ENCODE measurements at regions not wholly inside any gene's neighbourhood (a gene's known extent, or its start where the extent isn't known, plus 50 kb on each side); places are given as distances from the start of the nearest gene placed in this dataset.
"Not testable (repeated sequence)": the region's sequence is repeated elsewhere in the genome, so short reads cannot be mapped to it uniquely, and the experiment has no call there.

DNA sequence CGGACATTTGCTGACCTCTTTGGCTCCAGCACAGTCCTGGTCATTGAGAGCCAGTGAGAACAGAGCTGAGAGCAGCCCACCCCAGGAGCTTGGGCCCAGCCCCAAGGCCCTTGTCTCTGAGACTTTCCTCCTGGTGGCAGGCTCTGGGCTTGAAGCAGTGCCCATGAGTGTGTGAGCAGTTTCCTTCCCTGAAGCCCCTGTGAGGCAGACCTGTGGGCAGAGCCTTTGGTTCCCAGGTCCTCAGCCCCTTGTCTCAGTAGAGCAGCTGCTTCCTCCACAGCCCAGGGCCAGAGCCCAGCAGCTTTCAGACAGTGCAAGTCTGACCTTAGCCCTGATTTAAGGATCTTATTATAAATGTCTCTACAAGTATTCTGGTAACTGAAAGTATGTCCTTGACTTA lies 1185.0 kb downstream of the RPIA start:
- DNase-seq: not testable (repeated sequence)

DNA sequence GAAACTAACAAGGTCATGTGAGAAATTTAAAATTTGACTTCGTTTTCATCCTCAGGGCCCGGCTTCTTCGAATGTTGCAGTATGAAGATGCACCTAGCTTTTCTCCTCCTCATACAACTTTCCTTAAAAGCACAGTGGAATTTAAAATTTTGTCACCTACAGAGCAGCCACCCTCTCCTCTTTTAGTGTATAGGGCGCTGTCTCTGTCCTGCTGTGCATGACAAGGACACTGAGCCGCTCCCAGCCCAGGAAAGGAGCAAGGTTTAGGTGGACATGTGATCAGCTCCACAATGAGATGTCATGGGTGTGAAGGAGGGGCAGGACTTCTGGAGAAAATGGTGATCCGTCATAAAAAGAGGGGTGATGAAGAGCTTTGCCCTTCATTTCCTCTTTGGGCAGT lies 1185.4 kb downstream of the RPIA start:
- DNase-seq: not testable (repeated sequence)

GRCh38 chr2:89882880-89883279 lies 1191.4 kb downstream of the RPIA start:
- DNase-seq: not testable (repeated sequence)

DNA sequence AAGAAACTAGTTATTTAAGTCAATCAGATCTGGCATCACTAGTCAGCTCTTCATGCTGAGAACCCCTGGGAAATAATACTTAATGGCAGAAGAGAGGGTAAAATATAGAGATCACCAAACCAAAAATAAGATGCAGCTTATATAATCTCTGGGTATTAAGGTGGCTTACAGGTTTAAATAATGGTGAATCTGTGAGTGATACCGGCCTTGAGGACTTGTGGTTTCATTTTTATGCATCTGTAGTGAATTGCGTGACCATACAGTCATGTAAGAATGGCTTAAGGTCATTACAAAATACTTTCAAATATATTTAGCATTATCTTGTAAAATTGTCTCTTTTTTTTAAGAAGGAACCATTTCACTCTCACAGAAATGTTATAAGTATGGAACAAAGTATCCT lies 1192.2 kb downstream of the RPIA start:
- DNase-seq: not testable (repeated sequence)

DNA sequence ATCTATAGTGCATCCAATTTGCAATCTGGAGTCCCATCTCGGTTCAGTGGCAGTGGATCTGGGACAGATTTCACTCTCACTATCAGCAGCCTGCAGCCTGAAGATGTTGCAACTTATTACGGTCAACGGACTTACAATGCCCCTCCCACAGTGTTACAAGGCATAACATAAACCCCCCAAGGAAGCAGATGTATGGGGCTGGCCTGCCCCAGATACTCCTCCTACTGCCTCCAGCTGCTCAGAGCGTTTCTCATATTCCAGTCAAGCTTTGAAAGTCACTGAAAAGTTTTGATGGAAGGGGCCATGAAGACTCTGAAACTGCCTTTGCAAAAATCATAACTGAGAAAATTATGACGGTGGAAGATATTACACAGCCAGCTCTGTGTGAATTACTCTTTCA lies 1193.6 kb downstream of the RPIA start:
- not testable (repeated sequence) for DNase-seq

GRCh38 chr2:89888693-89889092 lies 1197.2 kb downstream of the RPIA start:
- not testable (repeated sequence) for DNase-seq

DNA sequence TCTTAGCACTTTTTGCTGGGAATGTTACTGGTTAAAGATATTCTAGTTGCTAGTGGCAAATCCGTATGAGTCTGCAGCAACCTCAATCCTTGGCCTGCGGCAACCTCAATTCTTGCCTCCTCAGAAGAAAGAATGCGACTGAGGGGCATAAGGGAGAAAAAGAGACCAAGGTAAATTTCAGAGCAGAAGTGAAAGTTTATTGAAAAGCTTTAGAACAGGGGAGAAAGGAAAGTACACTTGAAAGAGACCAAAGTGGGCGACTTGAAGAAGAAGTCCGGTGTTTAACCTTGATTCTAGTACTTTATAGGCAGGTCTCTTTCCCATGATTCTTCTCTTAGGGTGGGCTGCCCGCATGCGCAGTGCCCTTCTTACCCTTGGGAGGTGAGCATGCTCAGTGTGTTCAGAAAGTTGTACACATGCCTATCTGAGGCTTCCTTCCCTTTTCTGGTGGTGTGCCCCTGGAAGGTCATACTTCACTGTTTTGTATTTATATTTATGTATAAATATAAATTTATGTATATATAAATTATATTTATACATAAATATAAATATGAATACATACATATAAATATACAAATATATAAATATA lies 1198.8 kb downstream of the RPIA start:
- DNase-seq: not testable (repeated sequence)

GRCh38 chr2:89894988-89895387 lies 1203.5 kb downstream of the RPIA start:
- not testable (repeated sequence) for DNase-seq

DNA sequence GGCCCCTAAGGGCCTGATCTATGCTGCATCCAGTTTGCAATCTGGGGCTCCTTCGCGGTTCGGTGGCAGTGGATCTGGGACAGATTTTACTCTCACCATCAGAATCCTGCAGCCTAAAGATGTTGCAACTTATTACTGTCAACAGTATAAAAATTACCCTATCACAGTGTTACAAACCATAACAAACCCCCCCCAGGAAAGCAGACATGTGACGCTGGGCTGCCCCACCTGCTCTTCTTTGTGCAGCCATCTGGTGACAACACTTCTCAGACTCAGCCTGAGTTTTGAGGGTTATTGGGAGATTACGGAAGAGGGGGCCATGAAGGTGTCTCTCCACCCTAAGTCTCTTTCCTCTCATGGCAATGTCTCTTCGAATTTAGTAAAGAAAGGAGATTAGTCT lies 1204.2 kb downstream of the RPIA start:
- DNase-seq: not testable (repeated sequence)

- not testable (repeated sequence) for DNase-seq
Measured at GRCh38 chr2:89927018-89927417, 1235.5 kb downstream of the RPIA start.

GRCh38 chr2:89935436-89935835 lies 1244.0 kb downstream of the RPIA start:
- not testable (repeated sequence) for DNase-seq

GRCh38 chr2:89936011-89936410 lies 1244.5 kb downstream of the RPIA start:
- DNase-seq: peak; percentile 12

- DNase-seq: not testable (repeated sequence)
Measured at GRCh38 chr2:89936559-89936958, 1245.1 kb downstream of the RPIA start.

- not testable (repeated sequence) for DNase-seq
Measured at GRCh38 chr2:89938756-89939155, 1247.3 kb downstream of the RPIA start.

DNA sequence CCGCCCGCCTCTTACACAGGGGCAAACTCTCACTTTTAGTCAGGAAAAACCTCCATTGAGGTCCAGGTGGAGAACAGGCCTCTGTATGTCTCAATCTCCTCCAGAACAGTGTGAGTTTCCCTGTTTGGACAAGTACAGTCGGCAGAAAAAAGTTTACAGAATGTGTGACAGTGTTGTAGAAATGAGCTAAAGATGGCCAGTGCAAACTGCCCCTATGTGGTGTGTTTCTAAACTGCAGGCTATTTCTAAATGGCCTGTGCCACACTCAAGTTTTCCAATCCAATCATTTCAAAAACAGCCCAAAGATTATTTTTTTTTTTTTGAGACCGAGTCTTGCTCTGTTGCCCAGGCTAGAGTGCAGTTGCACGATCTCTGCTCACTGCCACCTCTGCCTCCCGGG lies 1252.8 kb downstream of the RPIA start:
- DNase-seq: not testable (repeated sequence)

GRCh38 chr2:89945004-89945616 lies 1253.6 kb downstream of the RPIA start:
- not testable (repeated sequence) for DNase-seq

- not testable (repeated sequence) for DNase-seq
Measured at GRCh38 chr2:89947208-89947815, 1255.8 kb downstream of the RPIA start.

GRCh38 chr2:89948102-89948501 lies 1256.6 kb downstream of the RPIA start:
- not testable (repeated sequence) for DNase-seq

GRCh38 chr2:89950807-89951206 lies 1259.3 kb downstream of the RPIA start:
- DNase-seq: not testable (repeated sequence)

GRCh38 chr2:89957236-89957635 lies 1265.8 kb downstream of the RPIA start:
- peak; percentile 41 for DNase-seq

DNA sequence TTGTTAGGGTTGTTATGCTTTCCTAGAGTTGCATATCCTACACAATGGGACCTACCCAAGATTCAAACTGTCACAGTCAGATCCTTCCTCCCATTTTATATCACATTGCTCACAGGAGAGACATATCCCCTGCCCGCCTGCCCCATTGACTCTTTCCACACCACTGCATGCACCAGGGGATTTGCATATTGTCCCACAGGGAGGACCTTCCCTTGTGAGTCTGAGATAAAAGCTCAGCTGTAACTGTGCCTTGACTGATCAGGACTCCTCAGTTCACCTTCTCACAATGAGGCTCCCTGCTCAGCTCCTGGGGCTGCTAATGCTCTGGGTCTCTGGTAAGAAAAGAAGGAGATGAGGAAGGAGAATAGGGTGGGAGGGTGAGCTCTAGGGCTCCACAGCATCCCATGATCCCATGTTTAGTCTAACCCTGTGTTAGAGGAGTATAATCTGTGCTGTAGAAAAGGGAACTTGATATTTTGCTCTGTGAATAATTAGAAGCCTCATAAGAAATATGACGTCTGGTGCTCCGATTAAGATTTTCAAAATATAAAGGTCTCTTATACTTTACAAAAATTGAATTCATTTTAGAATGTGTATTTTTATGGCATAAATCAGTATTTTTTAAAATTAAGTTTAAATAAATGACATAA lies 1268.4 kb downstream of the RPIA start:
- not testable (repeated sequence) for DNase-seq

DNA sequence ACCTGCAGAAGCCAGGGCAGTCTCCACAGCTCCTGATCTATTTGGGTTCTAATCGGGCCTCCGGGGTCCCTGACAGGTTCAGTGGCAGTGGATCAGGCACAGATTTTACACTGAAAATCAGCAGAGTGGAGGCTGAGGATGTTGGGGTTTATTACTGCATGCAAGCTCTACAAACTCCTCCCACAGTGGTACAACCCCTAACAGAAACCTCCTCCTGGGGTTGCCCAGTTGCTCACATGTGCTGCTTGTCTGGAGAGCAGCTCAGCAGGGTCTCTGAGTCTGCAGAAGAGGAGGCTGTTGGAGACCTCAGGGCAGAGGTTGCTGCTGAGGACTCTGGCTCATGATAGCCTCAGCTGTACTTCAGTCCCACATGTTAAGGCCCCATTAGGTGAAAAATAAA lies 1269.1 kb downstream of the RPIA start:
- DNase-seq: not testable (repeated sequence)

GRCh38 chr2:89968567-89968966 lies 1277.1 kb downstream of the RPIA start:
- DNase-seq: not testable (repeated sequence)

GRCh38 chr2:89969190-89969589 lies 1277.7 kb downstream of the RPIA start:
- DNase-seq: peak; percentile 21
